ENCODE measurements at regions not wholly inside any gene's neighbourhood (a gene's known extent, or its start where the extent isn't known, plus 50 kb on each side); places are given as distances from the start of the nearest gene placed in this dataset.

- no peak for TF ChIP-seq CTCF (IDR thresholded peaks at IDR 0.05; ENCODE audit: borderline replicate concordance, extremely low read depth, insufficient read depth)
- no peak for FAIRE-seq
- H3K4me3 ChIP-seq (ENCODE audit: low read length in 3 of 3): no peak overlapping the region
- no peaks in the 10 kb centered on the region for H3K27me3 ChIP-seq (ENCODE audit: control insufficient read depth, insufficient read depth, low read length)
- no peak for DNase-seq
- no peak overlapping the region for H3K9ac ChIP-seq (ENCODE audit: low read length in 3 of 3)
- no peaks in the 10 kb centered on the region for H3K36me3 ChIP-seq (ENCODE audit: control insufficient read depth in 2 of 3, insufficient read depth in 3 of 3, low read length in 3 of 3)
- H3K27ac ChIP-seq (ENCODE audit: low read depth in 2 of 2, low read length in 2 of 2): peak overlapping the region in 1 of 2 donors; percentile 27
- peaks cover 3 to 13% (median 6%) of the 10 kb centered on the region in 3 donors for H3K4me1 ChIP-seq (ENCODE audit: control insufficient read depth in 2 of 3, insufficient read depth in 2 of 3, low read depth in 1 of 3, low read length in 3 of 3)
- intact Hi-C loops (cut with DNase I): no loop called here
- H3K9me3 ChIP-seq (ENCODE audit: control insufficient read depth in 2 of 3, insufficient read depth in 1 of 3, low read length in 3 of 3): no peaks in the 10 kb centered on the region
These were observed 189.6 kb downstream of the MYLK4 start for GRCh38 chr6:2560917-2561698.

- Histone ChIP-seq H3K9ac (ENCODE audit: low read length in 3 of 3) (no peak overlapping the region), H3K4me1 (ENCODE audit: control insufficient read depth in 2 of 3, insufficient read depth in 2 of 3, low read depth in 1 of 3, low read length in 3 of 3) (peaks cover 3 to 13% (median 6%) of the 10 kb centered on the region in 3 donors), H3K36me3 (ENCODE audit: control insufficient read depth in 2 of 3, insufficient read depth in 3 of 3, low read length in 3 of 3) (no peaks in the 10 kb centered on the region), H3K9me3 (ENCODE audit: control insufficient read depth in 2 of 3, insufficient read depth in 1 of 3, low read length in 3 of 3) (no peaks in the 10 kb centered on the region), H3K4me3 (ENCODE audit: low read length in 3 of 3) (no peak overlapping the region), H3K27me3 (ENCODE audit: control insufficient read depth, insufficient read depth, low read length) (no peaks in the 10 kb centered on the region), H3K27ac (ENCODE audit: low read depth in 2 of 2, low read length in 2 of 2) (no peak overlapping the region)
- DNase-seq (no peak), FAIRE-seq (no peak)
- TF ChIP-seq CTCF (IDR thresholded peaks at IDR 0.05; ENCODE audit: borderline replicate concordance, extremely low read depth, insufficient read depth): no peak
- intact Hi-C loops (cut with DNase I): no loop called here
These were observed 190.4 kb downstream of the MYLK4 start for GRCh38 chr6:2560140-2560818.

GRCh38 chr6:2558861-2559801, 191.6 kb downstream of the MYLK4 start:
- no peaks in the 10 kb centered on the region for H3K27me3 ChIP-seq (ENCODE audit: control insufficient read depth, insufficient read depth, low read length)
- H3K9ac ChIP-seq (ENCODE audit: low read length in 3 of 3): no peak overlapping the region
- FAIRE-seq (no peak), DNase-seq (peak; percentile 81 to 93 (median 93))
- peaks cover 3 to 13% (median 6%) of the 10 kb centered on the region in 3 donors for H3K4me1 ChIP-seq (ENCODE audit: control insufficient read depth in 2 of 3, insufficient read depth in 2 of 3, low read depth in 1 of 3, low read length in 3 of 3)
- no peaks in the 10 kb centered on the region for H3K9me3 ChIP-seq (ENCODE audit: control insufficient read depth in 2 of 3, insufficient read depth in 1 of 3, low read length in 3 of 3)
- H3K4me3 ChIP-seq (ENCODE audit: low read length in 3 of 3): no peak overlapping the region
- H3K36me3 ChIP-seq (ENCODE audit: control insufficient read depth in 2 of 3, insufficient read depth in 3 of 3, low read length in 3 of 3): no peaks in the 10 kb centered on the region
- no peak for TF ChIP-seq CTCF (IDR thresholded peaks at IDR 0.05; ENCODE audit: borderline replicate concordance, extremely low read depth, insufficient read depth)
- intact Hi-C loops (cut with DNase I): no loop called here
- H3K27ac ChIP-seq (ENCODE audit: low read depth in 2 of 2, low read length in 2 of 2): no peak overlapping the region

All from kidney (tissue), 13 donors.